ENCODE measurements at regions not wholly inside any gene's neighbourhood (a gene's known extent, or its start where the extent isn't known, plus 50 kb on each side); places are given as distances from the start of the nearest gene placed in this dataset.

GRCh38 chr1:14294860-14295536 is 303.5 kb upstream of the KAZN start:
- Histone ChIP-seq H3K4me2 (ENCODE audit: control insufficient read depth, extremely low read depth, insufficient read depth, low read depth, low read length) (no peak overlapping the region), H3K9me1 (ENCODE audit: control insufficient read depth, extremely low read depth, insufficient read depth, low read length) (no peaks in the 10 kb centered on the region), H2AFZ (ENCODE audit: control insufficient read depth, low read length) (no peak overlapping the region), H3K79me2 (ENCODE audit: control insufficient read depth, insufficient read depth, low read length) (no peaks in the 10 kb centered on the region), H3K36me3 (ENCODE audit: control insufficient read depth in 2 of 2, extremely low read depth in 1 of 2, insufficient read depth in 2 of 2, low read length in 2 of 2) (no peaks in the 10 kb centered on the region), H3K27ac (ENCODE audit: control insufficient read depth, insufficient read depth, low read length) (no peak overlapping the region), H3K4me1 (ENCODE audit: control insufficient read depth, extremely low read depth, insufficient read depth, low read length) (no peaks in the 10 kb centered on the region), H3K4me3 (ENCODE audit: control insufficient read depth in 2 of 3, extremely low read depth in 1 of 3, insufficient read depth in 2 of 3, low read depth in 1 of 3, low read length in 3 of 3) (no peak overlapping the region), H3K27me3 (ENCODE audit: control insufficient read depth, extremely low read depth, insufficient read depth, low read length) (no peaks in the 10 kb centered on the region), H3K9ac (ENCODE audit: control insufficient read depth, extremely low read depth, insufficient read depth, low read length) (no peak overlapping the region), H3K9me3 (ENCODE audit: control insufficient read depth, low read depth, low read length) (no peaks in the 10 kb centered on the region), H4K20me1 (ENCODE audit: control insufficient read depth, extremely low read depth, insufficient read depth, low read length) (no peaks in the 10 kb centered on the region)
- dilution Hi-C loops (cut with MboI; ENCODE audit: extremely low pct_ligation_motif_present, low sequenced_read_pairs), result no loop called here
- no peak for TF ChIP-seq CTCF (optimal IDR thresholded peaks at IDR 0.05 in 1 of 3, IDR thresholded peaks at IDR 0.05 in 1 of 3, conservative IDR thresholded peaks at IDR 0.05 in 1 of 3; ENCODE audit: extremely low read depth in 1 of 3, insufficient read depth in 2 of 3, low read length in 3 of 3)
- no peak for TF ChIP-seq EZH2 (IDR thresholded peaks at IDR 0.05; ENCODE audit: low read length)
- FAIRE-seq (no peak), DNase-seq (ENCODE audit: low read depth, low spot score) (no peak)

GRCh38 chr1:14296795-14297194 is 301.7 kb upstream of the KAZN start:
- Histone ChIP-seq H3K4me2 (ENCODE audit: control insufficient read depth, extremely low read depth, insufficient read depth, low read depth, low read length) (no peak overlapping the region), H3K79me2 (ENCODE audit: control insufficient read depth, insufficient read depth, low read length) (no peaks in the 10 kb centered on the region), H3K27me3 (ENCODE audit: control insufficient read depth, extremely low read depth, insufficient read depth, low read length) (no peaks in the 10 kb centered on the region), H2AFZ (ENCODE audit: control insufficient read depth, low read length) (no peak overlapping the region), H3K9ac (ENCODE audit: control insufficient read depth, extremely low read depth, insufficient read depth, low read length) (no peak overlapping the region), H3K9me3 (ENCODE audit: control insufficient read depth, low read depth, low read length) (no peaks in the 10 kb centered on the region), H3K4me3 (ENCODE audit: control insufficient read depth in 2 of 3, extremely low read depth in 1 of 3, insufficient read depth in 2 of 3, low read depth in 1 of 3, low read length in 3 of 3) (no peak overlapping the region), H4K20me1 (ENCODE audit: control insufficient read depth, extremely low read depth, insufficient read depth, low read length) (no peaks in the 10 kb centered on the region), H3K36me3 (ENCODE audit: control insufficient read depth in 2 of 2, extremely low read depth in 1 of 2, insufficient read depth in 2 of 2, low read length in 2 of 2) (no peaks in the 10 kb centered on the region), H3K27ac (ENCODE audit: control insufficient read depth, insufficient read depth, low read length) (no peak overlapping the region), H3K4me1 (ENCODE audit: control insufficient read depth, extremely low read depth, insufficient read depth, low read length) (peaks cover 11% of the 10 kb centered on the region), H3K9me1 (ENCODE audit: control insufficient read depth, extremely low read depth, insufficient read depth, low read length) (no peaks in the 10 kb centered on the region)
- dilution Hi-C loops (cut with MboI; ENCODE audit: extremely low pct_ligation_motif_present, low sequenced_read_pairs), result no loop called here
- no peak for TF ChIP-seq EZH2 (IDR thresholded peaks at IDR 0.05; ENCODE audit: low read length)
- TF ChIP-seq CTCF (optimal IDR thresholded peaks at IDR 0.05 in 1 of 3, IDR thresholded peaks at IDR 0.05 in 1 of 3, conservative IDR thresholded peaks at IDR 0.05 in 1 of 3; ENCODE audit: extremely low read depth in 1 of 3, insufficient read depth in 2 of 3, low read length in 3 of 3), result no peak
- DNase-seq (ENCODE audit: low read depth, low spot score), result no peak
- no peak for FAIRE-seq
